ENCODE measurements at regions not wholly inside any gene's neighbourhood (a gene's known extent, or its start where the extent isn't known, plus 50 kb on each side); places are given as distances from the start of the nearest gene placed in this dataset.
A peak's percentile ranks its signal among the peaks of the same experiment; 100 is the strongest.

GRCh38 chr3:67804089-67804488, 149.7 kb upstream of the SUCLG2 start:
- Histone ChIP-seq H3K36me3 (ENCODE audit: insufficient read depth, low read length) (no peaks in the 10 kb centered on the region), H3K9ac (ENCODE audit: insufficient read length) (no peak overlapping the region), H3K9me3 (ENCODE audit: low read depth, low read length) (no peaks in the 10 kb centered on the region), H3K27ac (no peak overlapping the region), H3K4me3 (no peak overlapping the region)
- TF ChIP-seq FOXP2 (optimal IDR thresholded peaks at IDR 0.05; ENCODE audit: control extremely low read depth, extremely low read length, insufficient read depth), result no peak
- DNase-seq (ENCODE audit: low read depth, low spot score), result no peak

- no peaks in the 10 kb centered on the region for H3K36me3 ChIP-seq (ENCODE audit: insufficient read depth, low read length)
Observed at GRCh38 chr3:67798412-67798811, 144.0 kb upstream of the SUCLG2 start.

GRCh38 chr3:67791620-67792019, 137.2 kb upstream of the SUCLG2 start:
- DNase-seq (ENCODE audit: low read depth, low spot score), result no peak
- Histone ChIP-seq H3K4me3 (no peak overlapping the region), H3K27ac (no peak overlapping the region), H3K36me3 (ENCODE audit: insufficient read depth, low read length) (no peaks in the 10 kb centered on the region), H3K9me3 (ENCODE audit: low read depth, low read length) (no peaks in the 10 kb centered on the region), H3K9ac (ENCODE audit: insufficient read length) (no peak overlapping the region)
- no peak for TF ChIP-seq FOXP2 (optimal IDR thresholded peaks at IDR 0.05; ENCODE audit: control extremely low read depth, extremely low read length, insufficient read depth)
- no peak for TF ChIP-seq EZH2 (IDR thresholded peaks at IDR 0.05)
- no peak for TF ChIP-seq POLR2AphosphoS5 (IDR thresholded peaks at IDR 0.05; ENCODE audit: borderline replicate concordance, low read depth, low read length)

More at GRCh38 chr3:67798412-67798811, 144.0 kb upstream of the SUCLG2 start:
- H3K4me3 ChIP-seq, result no peak overlapping the region
- TF ChIP-seq FOXP2 (optimal IDR thresholded peaks at IDR 0.05; ENCODE audit: control extremely low read depth, extremely low read length, insufficient read depth) (no peak), EZH2 (IDR thresholded peaks at IDR 0.05) (no peak), POLR2AphosphoS5 (IDR thresholded peaks at IDR 0.05; ENCODE audit: borderline replicate concordance, low read depth, low read length) (no peak)
- no peak overlapping the region for H3K27ac ChIP-seq
- no peak overlapping the region for H3K9ac ChIP-seq (ENCODE audit: insufficient read length)
- no peak for DNase-seq (ENCODE audit: low read depth, low spot score)
- H3K9me3 ChIP-seq (ENCODE audit: low read depth, low read length), result no peaks in the 10 kb centered on the region

- H3K27ac ChIP-seq, result no peak overlapping the region
- no peak overlapping the region for H3K4me3 ChIP-seq
- no peaks in the 10 kb centered on the region for H3K9me3 ChIP-seq (ENCODE audit: low read depth, low read length)
- no peak for TF ChIP-seq FOXP2 (optimal IDR thresholded peaks at IDR 0.05; ENCODE audit: control extremely low read depth, extremely low read length, insufficient read depth)
- no peak for TF ChIP-seq EZH2 (IDR thresholded peaks at IDR 0.05)
- TF ChIP-seq POLR2AphosphoS5 (IDR thresholded peaks at IDR 0.05; ENCODE audit: borderline replicate concordance, low read depth, low read length), result no peak
- no peaks in the 10 kb centered on the region for H3K36me3 ChIP-seq (ENCODE audit: insufficient read depth, low read length)
- no peak overlapping the region for H3K9ac ChIP-seq (ENCODE audit: insufficient read length)
- DNase-seq (ENCODE audit: low read depth, low spot score), result peak; percentile 3
Observed at GRCh38 chr3:67790043-67790442, 135.6 kb upstream of the SUCLG2 start.

GRCh38 chr3:67788396-67788795, 134.0 kb upstream of the SUCLG2 start:
- DNase-seq (ENCODE audit: low read depth, low spot score), result no peak
- Histone ChIP-seq H3K36me3 (ENCODE audit: insufficient read depth, low read length) (no peaks in the 10 kb centered on the region), H3K27ac (no peak overlapping the region), H3K4me3 (no peak overlapping the region), H3K9ac (ENCODE audit: insufficient read length) (no peak overlapping the region), H3K9me3 (ENCODE audit: low read depth, low read length) (no peaks in the 10 kb centered on the region)
- TF ChIP-seq EZH2 (IDR thresholded peaks at IDR 0.05) (no peak), FOXP2 (optimal IDR thresholded peaks at IDR 0.05; ENCODE audit: control extremely low read depth, extremely low read length, insufficient read depth) (no peak), POLR2AphosphoS5 (IDR thresholded peaks at IDR 0.05; ENCODE audit: borderline replicate concordance, low read depth, low read length) (no peak)

GRCh38 chr3:67783281-67784250, 129.2 kb upstream of the SUCLG2 start:
- H3K4me3 ChIP-seq, result no peak overlapping the region
- no peaks in the 10 kb centered on the region for H3K36me3 ChIP-seq (ENCODE audit: insufficient read depth, low read length)
- TF ChIP-seq EZH2 (IDR thresholded peaks at IDR 0.05), result no peak
- no peak for TF ChIP-seq FOXP2 (optimal IDR thresholded peaks at IDR 0.05; ENCODE audit: control extremely low read depth, extremely low read length, insufficient read depth)
- TF ChIP-seq POLR2AphosphoS5 (IDR thresholded peaks at IDR 0.05; ENCODE audit: borderline replicate concordance, low read depth, low read length), result no peak
- no peak overlapping the region for H3K27ac ChIP-seq
- H3K9me3 ChIP-seq (ENCODE audit: low read depth, low read length), result no peaks in the 10 kb centered on the region
- no peak overlapping the region for H3K9ac ChIP-seq (ENCODE audit: insufficient read length)
- no peak for DNase-seq (ENCODE audit: low read depth, low spot score)

DNA sequence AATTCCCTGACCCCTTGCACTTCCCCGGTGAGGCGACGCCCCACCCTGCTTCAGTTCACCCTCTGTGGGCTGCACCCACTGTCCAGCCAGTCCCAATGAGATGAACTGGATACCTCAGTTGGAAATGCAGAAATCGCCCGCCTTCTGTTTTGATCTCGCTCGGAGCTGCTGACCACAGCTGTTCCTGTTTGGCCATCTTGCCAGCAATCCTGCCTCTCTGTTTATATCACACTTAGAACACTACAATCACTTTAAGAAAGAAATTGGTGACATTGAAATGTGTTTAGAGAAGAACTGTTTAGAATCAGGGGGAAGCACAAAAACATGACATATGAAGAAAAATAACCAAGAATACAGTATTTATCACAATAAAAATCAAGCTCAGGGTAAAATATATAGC, 127.5 kb upstream of the SUCLG2 start:
- no peak overlapping the region for H3K4me3 ChIP-seq
- H3K36me3 ChIP-seq (ENCODE audit: insufficient read depth, low read length), result no peaks in the 10 kb centered on the region
- no peak overlapping the region for H3K9ac ChIP-seq (ENCODE audit: insufficient read length)
- H3K9me3 ChIP-seq (ENCODE audit: low read depth, low read length), result no peaks in the 10 kb centered on the region
- TF ChIP-seq POLR2AphosphoS5 (IDR thresholded peaks at IDR 0.05; ENCODE audit: borderline replicate concordance, low read depth, low read length) (no peak), EZH2 (IDR thresholded peaks at IDR 0.05) (no peak), FOXP2 (optimal IDR thresholded peaks at IDR 0.05; ENCODE audit: control extremely low read depth, extremely low read length, insufficient read depth) (no peak)
- no peak for DNase-seq (ENCODE audit: low read depth, low spot score)
- H3K27ac ChIP-seq, result no peak overlapping the region

DNA sequence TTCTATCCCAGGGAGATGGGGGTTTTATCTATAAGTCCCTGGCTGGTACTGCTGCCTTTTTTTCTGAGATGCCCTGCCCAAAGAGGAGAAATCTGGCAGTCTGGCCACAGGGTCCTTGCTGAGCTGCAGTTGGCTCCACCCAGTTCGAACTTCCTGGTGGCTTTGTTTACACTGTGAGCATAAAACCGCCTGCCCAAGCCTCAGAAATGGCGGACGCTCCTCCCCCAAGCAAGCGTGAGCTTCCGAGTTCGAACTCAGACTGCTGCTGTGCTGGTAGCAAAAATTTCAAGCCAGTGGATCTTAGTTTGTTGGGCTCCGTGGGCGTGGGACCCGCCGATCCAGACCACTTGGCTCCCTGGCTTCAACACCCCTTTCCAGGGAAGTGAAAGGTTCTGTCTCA, 126.8 kb upstream of the SUCLG2 start:
- TF ChIP-seq POLR2AphosphoS5 (IDR thresholded peaks at IDR 0.05; ENCODE audit: borderline replicate concordance, low read depth, low read length) (no peak), FOXP2 (optimal IDR thresholded peaks at IDR 0.05; ENCODE audit: control extremely low read depth, extremely low read length, insufficient read depth) (no peak), EZH2 (IDR thresholded peaks at IDR 0.05) (no peak)
- H3K36me3 ChIP-seq (ENCODE audit: insufficient read depth, low read length), result no peaks in the 10 kb centered on the region
- DNase-seq (ENCODE audit: low read depth, low spot score), result no peak
- H3K9ac ChIP-seq (ENCODE audit: insufficient read length), result no peak overlapping the region
- H3K27ac ChIP-seq, result no peak overlapping the region
- H3K9me3 ChIP-seq (ENCODE audit: low read depth, low read length), result no peaks in the 10 kb centered on the region
- no peak overlapping the region for H3K4me3 ChIP-seq
